ENCODE measurements at regions not wholly inside any gene's neighbourhood (a gene's known extent, or its start where the extent isn't known, plus 50 kb on each side); places are given as distances from the start of the nearest gene placed in this dataset.

- Histone ChIP-seq H3K27ac (no peak overlapping the region), H3K36me3 (no peaks in the 10 kb centered on the region), H3K4me1 (no peaks in the 10 kb centered on the region), H3K4me3 (no peak overlapping the region), H3K9me3 (peaks cover 0 to 21% (median 6%) of the 10 kb centered on the region in 8 donors), H3K27me3 (replicated peaks in 1 of 7) (peaks cover 0 to 4% (median 0%) of the 10 kb centered on the region in 7 donors)
- DNase-seq: no peak
- TF ChIP-seq POLR2AphosphoS5 (IDR thresholded peaks at IDR 0.05) (no peak), CTCF (IDR thresholded peaks at IDR 0.05 in 8 of 11, conservative IDR thresholded peaks at IDR 0.05 in 3 of 11) (no peak), POLR2A (IDR thresholded peaks at IDR 0.05) (no peak)
- WGBS, 5 donors: 82 to 88% (median 87%) methylated on average over 3 of the region's 3 CpGs
- intact Hi-C loops (cut with DNase I; ENCODE audit: low total_unique reads): no loop called here
Measured at GRCh38 chr10:44636625-44637024, 251.7 kb upstream of the CXCL12 start.

GRCh38 chr10:44640429-44640828, 255.5 kb upstream of the CXCL12 start:
- Histone ChIP-seq H3K27ac (no peak overlapping the region), H3K9me3 (peaks cover 0 to 24% (median 7%) of the 10 kb centered on the region in 8 donors), H3K36me3 (no peaks in the 10 kb centered on the region), H3K27me3 (replicated peaks in 1 of 7) (peaks cover 0 to 4% (median 0%) of the 10 kb centered on the region in 7 donors), H3K4me3 (no peak overlapping the region), H3K4me1 (no peaks in the 10 kb centered on the region)
- intact Hi-C loops (cut with DNase I; ENCODE audit: low total_unique reads): no loop called here
- no peak for DNase-seq
- TF ChIP-seq CTCF (IDR thresholded peaks at IDR 0.05 in 8 of 11, conservative IDR thresholded peaks at IDR 0.05 in 3 of 11) (no peak), POLR2AphosphoS5 (IDR thresholded peaks at IDR 0.05) (no peak), POLR2A (IDR thresholded peaks at IDR 0.05) (no peak)
- 58 to 65% (median 62%) methylated on average over 7 of the region's 7 CpGs for WGBS, 5 donors

GRCh38 chr10:44647473-44647872, 262.6 kb upstream of the CXCL12 start:
- 71 to 100% (median 86%) methylated on average over 2 of the region's 2 CpGs for WGBS, 5 donors
- intact Hi-C loops (cut with DNase I; ENCODE audit: low total_unique reads): no loop called here
- Histone ChIP-seq H3K36me3 (no peaks in the 10 kb centered on the region), H3K4me1 (no peaks in the 10 kb centered on the region), H3K27ac (no peak overlapping the region), H3K9me3 (peaks cover 0 to 19% (median 0%) of the 10 kb centered on the region in 8 donors), H3K27me3 (replicated peaks in 1 of 7) (no peaks in the 10 kb centered on the region), H3K4me3 (no peak overlapping the region)
- TF ChIP-seq POLR2AphosphoS5 (IDR thresholded peaks at IDR 0.05) (no peak), POLR2A (IDR thresholded peaks at IDR 0.05) (no peak), CTCF (IDR thresholded peaks at IDR 0.05 in 8 of 11, conservative IDR thresholded peaks at IDR 0.05 in 3 of 11) (no peak)
- DNase-seq: no peak

- intact Hi-C loops (cut with DNase I; ENCODE audit: low total_unique reads): no loop called here
- no peak for DNase-seq
- Histone ChIP-seq H3K4me3 (no peak overlapping the region), H3K4me1 (no peaks in the 10 kb centered on the region), H3K9me3 (peaks cover 0 to 19% (median 0%) of the 10 kb centered on the region in 8 donors), H3K27me3 (replicated peaks in 1 of 7) (no peaks in the 10 kb centered on the region), H3K36me3 (no peaks in the 10 kb centered on the region), H3K27ac (no peak overlapping the region)
- 63 to 75% (median 73%) methylated on average over 9 to 10 of the region's 10 CpGs for WGBS, 5 donors
- TF ChIP-seq CTCF (IDR thresholded peaks at IDR 0.05 in 8 of 11, conservative IDR thresholded peaks at IDR 0.05 in 3 of 11): no peak
- no peak for TF ChIP-seq POLR2A (IDR thresholded peaks at IDR 0.05)
- no peak for TF ChIP-seq POLR2AphosphoS5 (IDR thresholded peaks at IDR 0.05)
Measured at GRCh38 chr10:44647877-44648542, 263.1 kb upstream of the CXCL12 start.

All from spleen (tissue), 11 donors.